Ectodermal cell (in vitro differentiated cells): ENCODE measurements at regions not wholly inside any gene's neighbourhood (a gene's known extent, or its start where the extent isn't known, plus 50 kb on each side); places are given as distances from the start of the nearest gene placed in this dataset.
"Not testable (repeated sequence)": the region's sequence is repeated elsewhere in the genome, so short reads cannot be mapped to it uniquely, and the experiment has no call there.

Source experiments
- H3K27ac ChIP-seq: 2 replicates; pipeline ENCODE4 v1.7.0; 2013; ENCODE audit warnings: mild to moderate bottlenecking, low read depth, low read length; ENCODE audit not compliant: insufficient read depth, poor library complexity, severe bottlenecking
- H3K27me3 ChIP-seq: 2 replicates; pipeline ENCODE4 v1.7.0; 2013; ENCODE audit warnings: mild to moderate bottlenecking, low read length; ENCODE audit not compliant: insufficient read depth, control insufficient read depth, poor library complexity, severe bottlenecking
- H3K36me3 ChIP-seq: one replicate; pipeline ENCODE4 v1.7.0; 2013; ENCODE audit warnings: low read length; ENCODE audit not compliant: control insufficient read depth, insufficient read depth
- H3K4me1 ChIP-seq: one replicate; pipeline ENCODE4 v1.7.0; 2013; ENCODE audit warnings: low read length; ENCODE audit not compliant: control insufficient read depth, insufficient read depth
- H3K4me3 ChIP-seq: 2 replicates; pipeline ENCODE4 v1.7.0; 2013; ENCODE audit warnings: low read depth, low read length, control low read depth; ENCODE audit not compliant: insufficient read depth
- H3K9me3 ChIP-seq: 2 replicates; pipeline ENCODE4 v1.7.0; 2013; ENCODE audit warnings: mild to moderate bottlenecking, low read length, moderate library complexity; ENCODE audit not compliant: control insufficient read depth
- WGBS, 2 experiments: methylation state at CpG; one replicate each; pipeline ENCODE4 v1.1.7; 2013; ENCODE audit warnings: missing lambda C conversion rate in 2 of 2; 5-methylcytosine and 5-hydroxymethylcytosine counted together

DNA sequence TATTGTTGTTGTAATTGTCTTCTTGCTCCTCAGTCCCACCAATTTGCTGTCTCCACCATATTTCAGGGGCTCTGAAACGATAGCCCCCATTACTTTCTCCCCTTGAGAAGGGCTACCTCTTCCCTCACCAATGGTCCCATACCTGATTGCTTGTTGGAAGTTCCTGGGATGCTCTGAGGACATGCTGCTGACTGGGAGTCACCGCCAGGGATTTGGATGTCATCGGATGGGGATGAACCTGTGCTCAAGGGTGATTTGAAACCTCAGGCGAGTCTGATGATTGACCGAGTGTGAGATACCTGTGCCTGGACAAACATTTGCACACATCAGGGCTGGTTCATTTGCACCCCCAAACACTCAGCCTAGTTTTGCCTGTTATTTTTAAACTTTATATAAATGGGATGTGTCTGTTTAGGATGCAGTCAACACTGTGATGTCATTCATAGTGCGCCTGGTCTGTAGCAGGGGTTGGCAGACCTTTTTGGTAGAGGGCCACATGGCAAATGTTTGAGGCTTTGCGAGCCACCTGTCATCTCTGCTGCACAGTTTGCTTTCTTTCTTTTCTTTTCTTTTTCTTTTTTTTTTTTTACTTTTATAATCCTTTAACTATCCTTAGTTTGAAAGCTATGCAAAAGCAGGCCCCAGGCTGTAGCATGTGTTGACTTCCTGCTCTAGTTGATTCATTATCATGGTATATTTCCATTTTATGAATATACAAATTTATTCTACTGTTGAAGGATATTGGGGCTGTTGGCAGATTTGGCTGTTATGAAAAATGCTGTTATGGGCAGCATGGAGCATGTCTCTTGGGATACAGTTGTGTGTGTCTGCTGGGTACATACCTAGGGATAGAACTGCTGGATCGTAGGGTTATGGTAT is 118.5 kb upstream of the PHACTR3 start:
- H3K27me3 ChIP-seq, result no peaks in the 10 kb centered on the region
- 91 to 97% methylated on average over 8 of the region's 8 CpGs for WGBS, 2 experiments
- H3K27ac ChIP-seq, result no peak overlapping the region
- H3K4me3 ChIP-seq, result no peak overlapping the region
- H3K9me3 ChIP-seq, result no peaks in the 10 kb centered on the region
- H3K36me3 ChIP-seq, result no peaks in the 10 kb centered on the region
- no peaks in the 10 kb centered on the region for H3K4me1 ChIP-seq

DNA sequence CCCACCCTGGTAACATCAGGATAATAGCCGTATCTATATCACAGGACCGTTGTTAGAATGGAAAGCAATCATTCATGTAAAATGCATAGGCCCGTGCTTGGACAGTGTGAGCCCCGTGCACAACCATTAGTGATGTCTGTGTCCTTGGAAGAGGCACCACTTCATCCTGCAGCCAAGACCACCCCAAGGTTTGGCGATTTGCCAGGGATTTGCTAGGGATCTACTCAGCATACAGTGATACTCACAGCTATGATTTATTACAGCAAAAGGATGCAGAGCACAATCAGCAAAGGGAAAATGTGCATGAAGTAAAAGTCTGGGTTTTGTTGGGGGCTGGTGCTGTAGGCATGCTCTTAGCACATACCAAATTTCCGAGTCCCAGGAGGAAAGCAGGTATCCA is 115.9 kb upstream of the PHACTR3 start:
- not testable (repeated sequence) for H3K27ac ChIP-seq, H3K4me1 ChIP-seq, H3K4me3 ChIP-seq, H3K27me3 ChIP-seq, H3K36me3 ChIP-seq, H3K9me3 ChIP-seq
- 95 to 96% methylated on average over 5 to 6 of the region's 6 CpGs for WGBS, 2 experiments

- H3K36me3 ChIP-seq, H3K27ac ChIP-seq, H3K4me3 ChIP-seq, H3K27me3 ChIP-seq, H3K4me1 ChIP-seq, H3K9me3 ChIP-seq: not testable (repeated sequence)
- WGBS, 2 experiments, result 93 to 96% methylated on average over 16 of the region's 18 CpGs
Observed at GRCh38 chr20:59490196-59491004, 113.9 kb upstream of the PHACTR3 start.

DNA sequence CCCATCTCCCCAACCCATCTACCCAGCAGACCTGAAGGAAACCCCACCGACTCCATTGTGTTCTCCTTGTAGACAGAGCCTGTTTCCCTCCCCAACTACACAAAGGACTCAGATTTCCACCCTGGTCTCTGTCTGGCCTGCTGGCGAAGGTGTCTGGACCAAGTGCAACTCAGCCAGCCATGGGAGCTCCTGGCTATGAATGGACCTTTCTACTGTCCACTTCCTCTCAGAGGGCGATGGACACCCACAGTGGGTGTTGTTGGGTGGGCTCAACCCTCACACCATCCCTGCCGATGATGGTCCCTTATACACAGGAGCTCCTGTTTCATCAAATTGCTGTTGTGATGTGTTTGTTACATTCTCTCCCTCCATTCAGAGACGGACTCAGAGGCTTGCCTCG is 112.5 kb upstream of the PHACTR3 start:
- H3K4me1 ChIP-seq, result no peaks in the 10 kb centered on the region
- no peaks in the 10 kb centered on the region for H3K9me3 ChIP-seq
- no peak overlapping the region for H3K4me3 ChIP-seq
- peaks cover 2% of the 10 kb centered on the region for H3K27me3 ChIP-seq
- WGBS, 2 experiments, result 85 to 89% methylated on average over 6 of the region's 6 CpGs
- no peaks in the 10 kb centered on the region for H3K36me3 ChIP-seq
- H3K27ac ChIP-seq, result no peak overlapping the region

GRCh38 chr20:59493926-59494325 is 110.4 kb upstream of the PHACTR3 start:
- no peaks in the 10 kb centered on the region for H3K4me1 ChIP-seq
- H3K4me3 ChIP-seq, result no peak overlapping the region
- H3K27ac ChIP-seq, result no peak overlapping the region
- peaks cover 4% of the 10 kb centered on the region for H3K27me3 ChIP-seq
- no peaks in the 10 kb centered on the region for H3K9me3 ChIP-seq
- 92 to 95% methylated on average over 5 of the region's 5 CpGs for WGBS, 2 experiments
- no peaks in the 10 kb centered on the region for H3K36me3 ChIP-seq

DNA sequence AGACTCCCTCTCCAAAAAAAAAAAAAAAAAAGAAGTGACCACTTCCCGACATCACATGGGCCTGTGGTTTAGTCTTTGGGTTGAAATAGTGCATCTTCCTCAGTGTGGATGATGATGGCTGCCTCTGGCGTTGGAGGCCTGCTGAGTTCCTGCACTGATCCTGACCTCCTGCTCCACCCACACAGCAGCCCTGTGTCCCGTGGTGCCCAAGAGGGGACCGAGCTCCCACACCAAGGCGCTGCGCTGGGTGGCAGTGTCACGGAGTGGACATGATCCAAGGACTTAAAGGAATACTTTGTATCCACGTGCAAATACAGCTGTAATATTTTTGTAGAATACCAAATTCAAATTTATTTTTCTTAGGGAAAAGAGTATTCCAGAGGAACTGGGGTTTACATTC is 109.2 kb upstream of the PHACTR3 start:
- H3K27me3 ChIP-seq, result peaks cover 4% of the 10 kb centered on the region
- no peaks in the 10 kb centered on the region for H3K4me1 ChIP-seq
- 88 to 95% methylated on average over 7 to 8 of the region's 8 CpGs for WGBS, 2 experiments
- no peaks in the 10 kb centered on the region for H3K36me3 ChIP-seq
- H3K4me3 ChIP-seq, result no peak overlapping the region
- H3K9me3 ChIP-seq, result no peaks in the 10 kb centered on the region
- no peak overlapping the region for H3K27ac ChIP-seq

GRCh38 chr20:59495894-59496510 is 108.3 kb upstream of the PHACTR3 start:
- H3K4me3 ChIP-seq, result no peak overlapping the region
- H3K27me3 ChIP-seq, result peaks cover 4% of the 10 kb centered on the region
- H3K27ac ChIP-seq, result no peak overlapping the region
- whole genome bisulfite sequencing, 2 experiments, result 13 to 15% methylated on average over 12 of the region's 12 CpGs
- H3K4me1 ChIP-seq, result no peaks in the 10 kb centered on the region
- no peaks in the 10 kb centered on the region for H3K9me3 ChIP-seq
- H3K36me3 ChIP-seq, result no peaks in the 10 kb centered on the region

GRCh38 chr20:59498291-59498690 is 106.0 kb upstream of the PHACTR3 start:
- Histone ChIP-seq H3K36me3 (no peaks in the 10 kb centered on the region), H3K27me3 (peaks cover 4% of the 10 kb centered on the region), H3K9me3 (no peaks in the 10 kb centered on the region), H3K27ac (no peak overlapping the region), H3K4me1 (no peaks in the 10 kb centered on the region), H3K4me3 (no peak overlapping the region)
- 81 to 89% methylated on average over 3 of the region's 3 CpGs for WGBS, 2 experiments

- H3K4me3 ChIP-seq, result no peak overlapping the region
- no peaks in the 10 kb centered on the region for H3K4me1 ChIP-seq
- no peaks in the 10 kb centered on the region for H3K9me3 ChIP-seq
- peaks cover 4% of the 10 kb centered on the region for H3K27me3 ChIP-seq
- no peaks in the 10 kb centered on the region for H3K36me3 ChIP-seq
- no peak overlapping the region for H3K27ac ChIP-seq
Observed at GRCh38 chr20:59499863-59500262, 104.5 kb upstream of the PHACTR3 start.

DNA sequence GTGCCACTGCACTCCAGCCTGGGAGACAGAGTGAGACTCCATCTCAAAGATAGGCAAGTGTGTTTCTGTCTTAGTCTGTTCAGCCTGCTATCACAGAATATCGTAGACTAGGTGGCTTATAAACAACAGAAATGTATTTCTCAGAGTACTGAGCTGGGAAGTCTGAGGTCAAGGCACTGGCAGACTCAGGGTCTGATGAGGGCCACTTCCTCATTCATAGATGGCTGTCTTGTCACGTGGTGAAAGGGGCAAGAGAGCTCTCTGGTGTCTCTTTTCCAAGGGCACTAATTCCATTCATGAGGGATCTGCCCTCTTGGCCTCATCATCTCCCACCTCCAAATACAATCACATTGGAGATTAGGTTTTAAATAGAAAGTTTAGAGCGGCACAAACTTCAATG is 95.6 kb upstream of the PHACTR3 start:
- 85 to 87% methylated on average over 3 of the region's 3 CpGs for WGBS, 2 experiments

More for the DNA sequence above, 95.6 kb upstream of the PHACTR3 start:
- H3K9me3 ChIP-seq, result no peaks in the 10 kb centered on the region
- no peak overlapping the region for H3K27ac ChIP-seq
- H3K27me3 ChIP-seq, result peaks cover 14% of the 10 kb centered on the region
- no peak overlapping the region for H3K4me3 ChIP-seq
- H3K36me3 ChIP-seq, result no peaks in the 10 kb centered on the region
- no peaks in the 10 kb centered on the region for H3K4me1 ChIP-seq
